Loucy (cell line): ENCODE measurements at regions not wholly inside any gene's neighbourhood (a gene's known extent, or its start where the extent isn't known, plus 50 kb on each side); places are given as distances from the start of the nearest gene placed in this dataset.

Experiments used
- H2AFZ ChIP-seq: fragments of 200-600 bp; sonication (generic); 2 replicates; pipeline ENCODE4 v1.6.0; 2016; ENCODE audit warnings: antibody characterized with exemption, mild to moderate bottlenecking, low read length, moderate library complexity
- H3F3A ChIP-seq: fragments of 200-600 bp; 2 replicates; pipeline ENCODE4 v1.6.0; 2016; ENCODE audit warnings: antibody characterized with exemption, low read depth, mild to moderate bottlenecking
- H3K27me3 ChIP-seq: fragments of 200-600 bp; sonication (generic); 2 replicates; pipeline ENCODE4 v1.6.1; 2014; ENCODE audit warnings: low read length, mild to moderate bottlenecking; ENCODE audit not compliant: insufficient read depth, poor library complexity, severe bottlenecking
- H3K36me3 ChIP-seq: fragments of 200-600 bp; sonication (generic); 2 replicates; pipeline ENCODE4 v1.6.1; 2016; ENCODE audit warnings: low read length; ENCODE audit not compliant: insufficient read depth
- H3K4me1 ChIP-seq: fragments of 200-600 bp; sonication (generic); 2 replicates; pipeline ENCODE4 v1.5.1; 2014; ENCODE audit warnings: low read length, mild to moderate bottlenecking; ENCODE audit not compliant: insufficient read depth, poor library complexity, severe bottlenecking
- H3K4me2 ChIP-seq: fragments of 200-600 bp; sonication (generic); 2 replicates; pipeline ENCODE4 v1.6.0; 2014; ENCODE audit warnings: antibody characterized with exemption, low read length, low read depth, mild to moderate bottlenecking; ENCODE audit not compliant: poor library complexity, severe bottlenecking
- H3K4me3 ChIP-seq: fragments of 200-600 bp; sonication (generic); 2 replicates; pipeline ENCODE4 v1.5.1; 2014; ENCODE audit warnings: low read length, mild to moderate bottlenecking, mixed read lengths; ENCODE audit not compliant: poor library complexity, severe bottlenecking
- H3K79me2 ChIP-seq: fragments of 200-600 bp; sonication (generic); 2 replicates; pipeline ENCODE4 v1.6.1; 2014; ENCODE audit warnings: low read length; ENCODE audit not compliant: insufficient read depth
- H3K9ac ChIP-seq: fragments of 200-600 bp; sonication (generic); 2 replicates; pipeline ENCODE4 v1.6.0; 2014; ENCODE audit warnings: mild to moderate bottlenecking, low read depth, low read length, moderate library complexity; ENCODE audit not compliant: poor library complexity, severe bottlenecking
- H3K9me2 ChIP-seq: fragments of 200-600 bp; sonication (generic); replicated peaks from 2 replicates; pipeline ENCODE4 v1.6.1; 2016; ENCODE audit warnings: low read depth, low read length, mixed read lengths
- H3K9me3 ChIP-seq: fragments of 200-600 bp; sonication (generic); 2 replicates; pipeline ENCODE4 v1.6.1; 2014; ENCODE audit warnings: mild to moderate bottlenecking, antibody characterized with exemption, low read length, low read depth; ENCODE audit not compliant: insufficient read depth
- H4K20me1 ChIP-seq: fragments of 200-600 bp; sonication (generic); 2 replicates; pipeline ENCODE4 v1.6.0; 2014; ENCODE audit warnings: antibody characterized with exemption, low read length, mild to moderate bottlenecking; ENCODE audit not compliant: insufficient read depth, poor library complexity, severe bottlenecking
- CTCF ChIP-seq: fragments of 200-600 bp; sonication (generic); conservative IDR thresholded peaks from 2 replicates; pipeline ENCODE4 v1.5.1; 2014; ENCODE audit warnings: mild to moderate bottlenecking, antibody characterized with exemption, low read length
- EZH2phosphoT487 ChIP-seq: fragments of 200-600 bp; IDR thresholded peaks from 2 replicates; pipeline ENCODE4 v1.6.1; 2018; ENCODE audit warnings: antibody characterized with exemption, mild to moderate bottlenecking, moderate library complexity, borderline replicate concordance

DNA sequence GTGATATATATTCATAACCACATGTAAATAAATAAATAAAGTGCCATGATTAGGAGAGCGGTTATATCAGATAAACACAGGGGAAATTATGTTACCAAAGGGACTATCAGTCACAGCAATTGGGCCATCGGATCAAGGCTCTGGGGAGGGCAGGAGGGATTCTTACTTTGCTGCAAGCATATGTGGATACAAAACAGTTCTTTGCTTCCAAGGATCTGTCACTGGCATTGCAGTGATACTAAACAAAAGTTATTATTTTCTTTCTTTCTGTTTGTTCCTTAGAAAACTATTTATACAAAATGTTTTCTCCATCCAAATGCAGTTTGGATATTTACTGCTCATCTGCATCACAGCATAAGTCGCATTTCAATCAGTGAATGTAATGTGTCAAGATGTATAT is 188.4 kb upstream of the MGMT start:
- Histone ChIP-seq H3K9ac (no peak overlapping the region), H3K9me3 (no peaks in the 10 kb centered on the region), H3K4me1 (peaks cover 7% of the 10 kb centered on the region), H3K4me3 (no peak overlapping the region), H2AFZ (no peak overlapping the region), H3K27me3 (no peaks in the 10 kb centered on the region), H3K9me2 (no peaks in the 10 kb centered on the region), H4K20me1 (no peaks in the 10 kb centered on the region), H3K36me3 (no peaks in the 10 kb centered on the region), H3K4me2 (no peak overlapping the region), H3K79me2 (no peaks in the 10 kb centered on the region), H3F3A (no peaks in the 10 kb centered on the region)
- TF ChIP-seq CTCF (no peak), EZH2phosphoT487 (no peak)

DNA sequence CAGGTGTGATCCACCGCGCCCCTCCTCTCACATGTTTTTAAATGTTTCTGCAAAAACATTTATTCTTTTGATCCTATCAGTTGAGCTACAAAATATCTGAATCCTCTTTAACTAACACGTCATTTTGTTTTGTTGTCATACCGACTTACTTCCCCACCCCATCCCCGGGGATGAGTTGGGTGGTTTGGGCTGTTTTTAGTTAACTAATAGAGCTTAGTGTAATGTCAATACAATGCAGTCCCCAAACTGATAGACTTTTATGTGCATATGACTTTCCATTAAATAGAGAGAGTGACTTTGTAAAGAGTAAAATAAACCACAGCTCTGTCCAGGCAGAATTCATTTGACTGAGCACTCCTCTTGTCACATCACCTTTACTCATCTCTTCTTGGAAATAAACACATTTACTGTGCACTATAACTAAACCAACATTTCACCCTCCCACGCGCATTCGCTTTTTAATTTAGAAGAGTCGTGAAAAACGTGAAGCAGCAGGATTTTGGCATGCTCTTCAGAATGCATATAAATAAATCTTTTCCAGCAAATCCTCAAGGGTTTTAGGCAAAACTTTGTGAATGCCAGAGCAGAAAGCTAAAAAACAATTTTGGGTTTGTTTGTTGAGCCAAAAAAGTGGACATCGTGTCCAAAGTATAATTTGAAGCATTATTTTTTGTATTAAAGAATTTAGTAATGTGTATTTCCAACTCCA is 187.4 kb upstream of the MGMT start:
- Histone ChIP-seq H3K4me1 (peaks cover 7% of the 10 kb centered on the region), H3F3A (no peaks in the 10 kb centered on the region), H3K4me3 (no peak overlapping the region), H3K79me2 (no peaks in the 10 kb centered on the region), H4K20me1 (no peaks in the 10 kb centered on the region), H3K9me2 (no peaks in the 10 kb centered on the region), H3K4me2 (no peak overlapping the region), H3K27me3 (no peaks in the 10 kb centered on the region), H3K9ac (no peak overlapping the region), H3K9me3 (no peaks in the 10 kb centered on the region), H3K36me3 (no peaks in the 10 kb centered on the region), H2AFZ (no peak overlapping the region)
- TF ChIP-seq CTCF (no peak), EZH2phosphoT487 (no peak)

GRCh38 chr10:129280155-129280502 is 186.9 kb upstream of the MGMT start:
- Histone ChIP-seq H3K4me1 (peaks cover 7% of the 10 kb centered on the region), H3K79me2 (no peaks in the 10 kb centered on the region), H3K4me2 (no peak overlapping the region), H3K9me3 (no peaks in the 10 kb centered on the region), H3K9ac (no peak overlapping the region), H3K9me2 (no peaks in the 10 kb centered on the region), H4K20me1 (no peaks in the 10 kb centered on the region), H3K36me3 (no peaks in the 10 kb centered on the region), H3K27me3 (no peaks in the 10 kb centered on the region), H3K4me3 (no peak overlapping the region), H2AFZ (no peak overlapping the region), H3F3A (no peaks in the 10 kb centered on the region)
- TF ChIP-seq CTCF (no peak), EZH2phosphoT487 (no peak)
